H9 (cell line): ENCODE measurements at regions not wholly inside any gene's neighbourhood (a gene's known extent, or its start where the extent isn't known, plus 50 kb on each side); places are given as distances from the start of the nearest gene placed in this dataset.

Source experiments
- DNase-seq: peaks from one replicate; pipeline ENCODE4 v3.0.0-alpha.2; 2017
- H2AFZ ChIP-seq: one replicate; pipeline ENCODE4 v1.6.1; 2013; ENCODE audit warnings: mild to moderate bottlenecking, low read length, control low read depth, moderate library complexity
- H2AK5ac ChIP-seq: 2 replicates; pipeline ENCODE4 v1.6.1; 2013; ENCODE audit warnings: low read length, control low read depth, mixed read lengths; ENCODE audit not compliant: insufficient read length
- H2BK120ac ChIP-seq: one replicate; pipeline ENCODE4 v1.6.1; 2013; ENCODE audit warnings: low read depth, mild to moderate bottlenecking, low read length, control low read depth, inconsistent platforms; ENCODE audit not compliant: poor library complexity, severe bottlenecking
- H2BK12ac ChIP-seq: 2 replicates; pipeline ENCODE4 v1.6.1; 2013; ENCODE audit warnings: low read length, control low read depth, mixed read lengths, low read depth; ENCODE audit not compliant: insufficient read length
- H2BK15ac ChIP-seq: 2 replicates; pipeline ENCODE4 v1.6.1; 2013; ENCODE audit warnings: low read depth, low read length, control low read depth
- H2BK20ac ChIP-seq: one replicate; pipeline ENCODE4 v1.6.1; 2013; ENCODE audit warnings: low read depth, mild to moderate bottlenecking, low read length, control low read depth, inconsistent platforms; ENCODE audit not compliant: poor library complexity, severe bottlenecking
- H2BK5ac ChIP-seq: 2 replicates; pipeline ENCODE4 v1.6.1; 2013; ENCODE audit warnings: low read length, control low read depth, mixed read lengths; ENCODE audit not compliant: insufficient read length
- H3K14ac ChIP-seq: 2 replicates; pipeline ENCODE4 v1.6.1; 2013; ENCODE audit warnings: low read length, control low read depth; ENCODE audit not compliant: insufficient read depth
- H3K18ac ChIP-seq: 2 replicates; pipeline ENCODE4 v1.6.1; 2013; ENCODE audit warnings: low read depth, mild to moderate bottlenecking, mixed read lengths, low read length, control low read depth; ENCODE audit not compliant: insufficient read length
- H3K23ac ChIP-seq: 2 replicates; pipeline ENCODE4 v1.6.1; 2013; ENCODE audit warnings: low read length, control low read depth, mixed read lengths, low read depth; ENCODE audit not compliant: insufficient read length
- H3K23me2 ChIP-seq: 2 replicates; pipeline ENCODE4 v1.6.1; 2013; ENCODE audit warnings: low read depth, mild to moderate bottlenecking, mixed read lengths, low read length, control low read depth; ENCODE audit not compliant: insufficient read length, poor library complexity, severe bottlenecking
- H3K27ac ChIP-seq: 2 replicates; pipeline ENCODE4 v1.5.1; 2013; ENCODE audit warnings: low read length, control low read depth, mixed read lengths, low read depth; ENCODE audit not compliant: insufficient read length
- H3K27me3 ChIP-seq: 2 replicates; pipeline ENCODE4 v1.6.1; 2013; ENCODE audit warnings: low read length, control low read depth, inconsistent platforms; ENCODE audit not compliant: insufficient read depth
- H3K4ac ChIP-seq: 2 replicates; pipeline ENCODE4 v1.6.1; 2013; ENCODE audit warnings: low read depth, mild to moderate bottlenecking, control low read depth, inconsistent platforms, low read length, moderate library complexity
- H3K4me1 ChIP-seq: 2 replicates; pipeline ENCODE4 v1.6.1; 2013; ENCODE audit warnings: low read length, control low read depth, inconsistent platforms; ENCODE audit not compliant: insufficient read depth
- H3K4me2 ChIP-seq: 2 replicates; pipeline ENCODE4 v1.6.1; 2013; ENCODE audit warnings: low read length, control low read depth, mixed read lengths; ENCODE audit not compliant: insufficient read length, insufficient read depth
- H3K56ac ChIP-seq: 2 replicates; pipeline ENCODE4 v1.6.1; 2013; ENCODE audit warnings: low read depth, mild to moderate bottlenecking, mixed read lengths, low read length, control low read depth; ENCODE audit not compliant: insufficient read length
- H3K79me1 ChIP-seq: 2 replicates; pipeline ENCODE4 v1.6.1; 2013; ENCODE audit warnings: low read depth, mild to moderate bottlenecking, moderate library complexity, low read length, control low read depth, inconsistent platforms; ENCODE audit not compliant: insufficient read depth, poor library complexity, severe bottlenecking
- H3K79me2 ChIP-seq: 2 replicates; pipeline ENCODE4 v1.6.1; 2013; ENCODE audit warnings: low read length, control low read depth, inconsistent platforms; ENCODE audit not compliant: insufficient read depth
- H3K9ac ChIP-seq: 2 replicates; pipeline ENCODE4 v1.6.1; 2013; ENCODE audit warnings: low read length, control low read depth, mixed read lengths; ENCODE audit not compliant: insufficient read length; ENCODE audit errors: extremely low read depth
- H3K9me3 ChIP-seq: one replicate; pipeline ENCODE4 v1.6.1; 2013; ENCODE audit warnings: low read depth, low read length, inconsistent platforms; ENCODE audit not compliant: control insufficient read depth
- H3T11ph ChIP-seq: one replicate; pipeline ENCODE4 v1.6.1; 2013; ENCODE audit warnings: mild to moderate bottlenecking, low read length, control low read depth, inconsistent platforms
- H4K20me1 ChIP-seq: one replicate; pipeline ENCODE4 v1.6.1; 2013; ENCODE audit not compliant: control insufficient read depth, insufficient read length, insufficient read depth
- H4K5ac ChIP-seq: 2 replicates; pipeline ENCODE4 v1.6.1; 2013; ENCODE audit warnings: low read depth, mild to moderate bottlenecking, mixed read lengths, low read length, control low read depth; ENCODE audit not compliant: insufficient read length
- H4K8ac ChIP-seq: replicated peaks from 2 replicates; pipeline ENCODE4 v1.6.1; 2013; ENCODE audit warnings: low read length, control low read depth, mixed read lengths, low read depth; ENCODE audit not compliant: insufficient read length
- H4K91ac ChIP-seq: 2 replicates; pipeline ENCODE4 v1.6.1; 2013; ENCODE audit warnings: low read depth, mild to moderate bottlenecking, moderate library complexity, mixed read lengths, low read length, control low read depth; ENCODE audit not compliant: insufficient read length
- H3K27ac Mint-ChIP-seq, 3 experiments: 2 replicates in 2 of 3; 3 replicates in 1 of 3; pipeline ENCODE4 v1.8.0; 2020 to 2021; ENCODE audit warnings: mixed read lengths in 3 of 3, mild to moderate bottlenecking in 1 of 3, moderate library complexity in 1 of 3
- H3K27me3 Mint-ChIP-seq: 2 replicates; pipeline ENCODE4 v1.8.0; 2021; ENCODE audit warnings: low read depth, mild to moderate bottlenecking, moderate library complexity, mixed read lengths
- H3K36me3 Mint-ChIP-seq, 3 experiments: 2 replicates in 2 of 3; 3 replicates in 1 of 3; pipeline ENCODE4 v1.8.0; 2020 to 2021; ENCODE audit warnings: low read depth in 3 of 3, mixed read lengths in 3 of 3; ENCODE audit not compliant: insufficient read depth in 1 of 3
- H3K4me1 Mint-ChIP-seq, 2 experiments: 2 replicates each; pipeline ENCODE4 v1.8.0; 2020; ENCODE audit warnings: mixed read lengths in 2 of 2
- H3K4me3 Mint-ChIP-seq, 2 experiments: 2 replicates in 1 of 2; 3 replicates in 1 of 2; pipeline ENCODE4 v1.8.0; 2020 to 2021; ENCODE audit warnings: mild to moderate bottlenecking in 2 of 2, mixed read lengths in 2 of 2, moderate library complexity in 1 of 2
- H3K9me3 Mint-ChIP-seq, 2 experiments: 2 replicates in 1 of 2; 3 replicates in 1 of 2; pipeline ENCODE4 v1.8.0; 2020; ENCODE audit warnings: mild to moderate bottlenecking in 2 of 2, mixed read lengths in 2 of 2, moderate library complexity in 1 of 2
- WGBS: extraction: QIAGEN DNeasy Blood & Tissue Kit; methylation state at CpG from one replicate; pipeline ENCODE4 v1.1.7; 2013; ENCODE audit warnings: missing lambda C conversion rate, low lambda C conversion rate, mixed read lengths; ENCODE audit not compliant: insufficient read length; ENCODE audit errors: extremely low coverage; 5-methylcytosine and 5-hydroxymethylcytosine counted together
- TF ChIP-seq, protein P1 (sequence below): fragments of 200-600 bp; sonication (generic); conservative IDR thresholded peaks from 3 replicates; pipeline ENCODE4 v1.8.0; 2021; ENCODE audit warnings: antibody characterized with exemption, mild to moderate bottlenecking

DNA sequence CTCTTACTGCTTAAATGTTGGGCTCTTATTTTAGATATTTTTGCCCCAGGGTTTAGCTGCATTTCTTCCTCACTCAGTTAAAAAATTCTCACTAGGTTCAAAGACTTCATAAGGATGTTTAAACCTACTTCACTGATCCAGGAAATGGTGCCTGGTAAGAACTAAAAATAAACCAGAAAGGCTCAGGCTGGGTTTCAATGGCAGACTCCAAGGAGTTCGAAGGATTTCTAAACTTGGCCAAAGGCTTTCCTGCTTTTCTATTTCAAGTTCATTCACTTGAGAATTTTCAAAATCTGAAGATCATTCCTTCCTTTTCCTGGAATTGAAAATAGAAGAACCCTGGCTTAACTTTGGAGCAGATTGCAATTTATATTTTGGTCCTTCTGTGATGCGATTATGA, 193.0 kb upstream of the MAP1B start:
- H3K27me3 Mint-ChIP-seq = no peaks in the 10 kb centered on the region
- H3K27ac ChIP-seq = no peak overlapping the region

More for the DNA sequence above, 193.0 kb upstream of the MAP1B start:
- TF ChIP-seq, protein P1, sequence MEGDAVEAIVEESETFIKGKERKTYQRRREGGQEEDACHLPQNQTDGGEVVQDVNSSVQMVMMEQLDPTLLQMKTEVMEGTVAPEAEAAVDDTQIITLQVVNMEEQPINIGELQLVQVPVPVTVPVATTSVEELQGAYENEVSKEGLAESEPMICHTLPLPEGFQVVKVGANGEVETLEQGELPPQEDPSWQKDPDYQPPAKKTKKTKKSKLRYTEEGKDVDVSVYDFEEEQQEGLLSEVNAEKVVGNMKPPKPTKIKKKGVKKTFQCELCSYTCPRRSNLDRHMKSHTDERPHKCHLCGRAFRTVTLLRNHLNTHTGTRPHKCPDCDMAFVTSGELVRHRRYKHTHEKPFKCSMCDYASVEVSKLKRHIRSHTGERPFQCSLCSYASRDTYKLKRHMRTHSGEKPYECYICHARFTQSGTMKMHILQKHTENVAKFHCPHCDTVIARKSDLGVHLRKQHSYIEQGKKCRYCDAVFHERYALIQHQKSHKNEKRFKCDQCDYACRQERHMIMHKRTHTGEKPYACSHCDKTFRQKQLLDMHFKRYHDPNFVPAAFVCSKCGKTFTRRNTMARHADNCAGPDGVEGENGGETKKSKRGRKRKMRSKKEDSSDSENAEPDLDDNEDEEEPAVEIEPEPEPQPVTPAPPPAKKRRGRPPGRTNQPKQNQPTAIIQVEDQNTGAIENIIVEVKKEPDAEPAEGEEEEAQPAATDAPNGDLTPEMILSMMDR = no peak
- H3T11ph ChIP-seq = no peak overlapping the region
- no peak for DNase-seq
- no peak overlapping the region for H2AK5ac ChIP-seq
- no peak overlapping the region for H4K5ac ChIP-seq
- H2BK120ac ChIP-seq = no peak overlapping the region
- 0 out of 4 replicates have a peak, but pooled peaks cover 0 to 2% of the 10 kb centered on the region in 2 experiments for H3K4me1 Mint-ChIP-seq
- H4K91ac ChIP-seq = no peak overlapping the region
- no CpG with 5 or more reads among the region's 2 CpGs for WGBS
- peaks cover 0 to 3% of the 10 kb centered on the region in 2 experiments; a peak in 3 of 5 replicates for H3K9me3 Mint-ChIP-seq
- no peaks in the 10 kb centered on the region for H3K27me3 ChIP-seq
- no peak overlapping the region for H2BK12ac ChIP-seq
- H3K56ac ChIP-seq = no peak overlapping the region
- no peaks in the 10 kb centered on the region; a peak in 1 of 7 replicates for H3K36me3 Mint-ChIP-seq
- no peak overlapping the region for H3K18ac ChIP-seq
- no peak overlapping the region for H2BK15ac ChIP-seq
- H3K27ac Mint-ChIP-seq = no peak overlapping the region
- H3K23ac ChIP-seq = no peak overlapping the region
- H3K79me2 ChIP-seq = 0 out of 2 replicates have a peak, but pooled peaks cover 2% of the 10 kb centered on the region
- no peaks in the 10 kb centered on the region for H3K9me3 ChIP-seq
- H2BK20ac ChIP-seq = no peak overlapping the region
- H3K4ac ChIP-seq = no peak overlapping the region
- no peak overlapping the region for H3K4me3 Mint-ChIP-seq
- H3K4me1 ChIP-seq = no peaks in the 10 kb centered on the region
- H4K20me1 ChIP-seq = no peaks in the 10 kb centered on the region
- H3K79me1 ChIP-seq = no peaks in the 10 kb centered on the region
- no peaks in the 10 kb centered on the region for H3K23me2 ChIP-seq
- H2BK5ac ChIP-seq = no peak overlapping the region
- no peak overlapping the region for H3K4me2 ChIP-seq
- H2AFZ ChIP-seq = no peak overlapping the region
- H3K9ac ChIP-seq = no peak overlapping the region
- H4K8ac ChIP-seq = no peak overlapping the region
- H3K14ac ChIP-seq = no peak overlapping the region
